ENCODE measurements at regions not wholly inside any gene's neighbourhood (a gene's known extent, or its start where the extent isn't known, plus 50 kb on each side); places are given as distances from the start of the nearest gene placed in this dataset.

DNA sequence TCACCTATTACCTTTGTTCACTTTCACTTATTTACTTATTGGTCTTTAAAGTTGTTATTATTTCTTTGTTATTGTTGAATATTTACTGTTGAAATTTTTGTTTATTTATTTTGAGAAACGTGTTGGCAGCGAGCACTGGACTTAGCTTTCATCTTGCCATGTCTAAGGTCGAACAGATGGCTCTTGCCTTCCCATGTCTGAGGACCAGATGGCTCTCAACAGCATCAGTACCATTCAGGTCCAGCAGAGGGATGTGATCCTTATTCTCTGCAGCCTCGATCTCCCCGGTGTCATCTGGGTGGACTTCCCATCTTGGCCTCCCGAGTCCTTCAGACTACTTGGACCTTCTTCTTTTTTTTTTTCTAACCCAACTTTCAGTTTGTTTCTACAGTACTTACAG is 1437.6 kb downstream of the UQCRFS1 start:
- DNase-seq: no peak

DNA sequence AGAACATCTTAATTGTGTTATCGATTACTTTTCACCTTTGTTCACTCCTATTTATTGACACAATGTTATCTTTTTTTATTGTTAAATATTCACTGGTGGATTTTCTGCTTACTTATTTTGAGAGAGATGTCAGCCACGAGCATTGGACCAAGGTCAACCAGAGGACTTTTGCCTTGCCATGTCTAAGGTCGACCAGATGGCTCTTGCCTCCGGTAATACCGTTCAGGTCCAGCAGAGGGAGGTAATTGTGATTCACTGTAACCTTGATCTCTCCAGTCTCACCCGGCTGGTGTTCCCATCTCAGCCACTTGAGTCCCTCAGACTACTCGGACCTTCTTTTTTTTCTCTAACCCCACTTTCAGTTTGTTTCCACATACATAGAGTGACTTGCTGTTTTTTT is 1438.1 kb downstream of the UQCRFS1 start:
- no peak for DNase-seq

DNA sequence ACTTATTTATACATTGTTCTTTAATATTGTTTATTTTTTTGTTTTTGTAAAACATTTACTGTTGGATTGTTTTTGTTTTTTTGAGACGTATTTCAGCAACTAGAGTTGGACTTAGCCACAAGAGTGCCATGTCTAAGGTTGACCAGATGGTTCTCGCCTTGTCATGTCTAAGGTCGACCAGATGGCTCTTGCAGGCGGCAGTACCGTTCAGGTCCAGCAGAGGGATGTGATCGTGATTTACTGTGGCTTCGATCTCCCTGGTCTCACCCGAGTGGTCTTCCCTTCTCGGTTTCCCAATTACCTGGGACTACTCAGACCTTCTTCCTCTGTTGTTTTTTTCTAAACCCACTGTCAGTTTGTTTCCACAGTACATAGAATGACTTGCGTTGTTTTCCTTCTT is 1438.6 kb downstream of the UQCRFS1 start:
- no peak for DNase-seq

DNA sequence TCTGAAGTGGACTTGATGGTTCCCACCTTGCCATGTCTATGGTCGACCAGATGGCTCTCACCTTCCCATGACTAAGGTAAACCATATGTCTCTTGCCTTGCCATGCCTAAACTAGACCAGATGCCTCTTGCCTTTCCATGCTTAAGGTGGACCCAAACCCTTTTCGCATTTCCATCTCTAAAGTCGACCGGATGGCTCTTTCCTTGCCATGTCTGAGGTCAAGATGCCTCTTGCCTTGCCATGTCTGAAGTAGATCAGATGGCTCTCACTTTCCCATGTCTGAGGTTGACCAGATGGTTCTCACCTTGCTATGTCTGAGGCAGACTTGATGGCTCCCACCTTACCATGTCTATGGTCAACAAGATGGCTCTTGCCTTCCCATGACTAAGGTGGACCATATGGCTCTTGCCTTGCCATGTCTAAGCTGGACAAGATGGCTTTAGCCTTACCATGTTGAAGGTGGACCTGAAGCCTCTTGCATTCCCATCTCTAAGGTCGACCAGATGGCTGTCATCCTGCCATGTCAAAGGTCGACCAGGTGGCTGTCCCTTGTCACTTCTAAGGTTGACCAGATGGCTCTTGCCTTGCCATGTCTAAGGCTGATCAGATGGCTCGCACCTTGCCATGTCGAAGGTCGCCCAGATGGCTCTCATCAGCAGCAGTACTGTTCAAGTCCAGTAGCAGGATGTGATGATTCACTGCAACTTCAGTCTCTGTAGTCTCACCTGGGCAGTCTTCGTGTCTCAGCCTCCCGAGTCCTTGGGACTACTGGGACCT is 1439.4 kb downstream of the UQCRFS1 start:
- DNase-seq: no peak

DNA sequence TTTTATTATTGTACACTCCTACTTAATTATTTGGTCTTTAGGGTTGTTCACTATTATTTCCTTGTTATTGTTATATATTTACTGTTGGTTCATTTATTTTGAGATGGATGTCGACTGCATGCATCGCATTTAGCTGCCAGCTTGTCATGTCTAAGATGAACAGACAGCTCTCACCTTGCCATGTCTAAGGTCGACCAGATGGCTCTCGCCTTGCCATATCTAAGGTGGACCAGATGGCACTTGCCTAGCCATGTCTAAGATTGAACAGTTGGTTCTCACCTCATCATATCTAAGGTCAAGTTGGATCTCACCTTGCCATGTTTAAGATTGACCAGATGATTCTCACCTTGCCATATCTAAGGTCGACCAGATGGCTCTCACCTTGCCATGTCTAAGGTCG is 1440.9 kb downstream of the UQCRFS1 start:
- no peak for DNase-seq

DNA sequence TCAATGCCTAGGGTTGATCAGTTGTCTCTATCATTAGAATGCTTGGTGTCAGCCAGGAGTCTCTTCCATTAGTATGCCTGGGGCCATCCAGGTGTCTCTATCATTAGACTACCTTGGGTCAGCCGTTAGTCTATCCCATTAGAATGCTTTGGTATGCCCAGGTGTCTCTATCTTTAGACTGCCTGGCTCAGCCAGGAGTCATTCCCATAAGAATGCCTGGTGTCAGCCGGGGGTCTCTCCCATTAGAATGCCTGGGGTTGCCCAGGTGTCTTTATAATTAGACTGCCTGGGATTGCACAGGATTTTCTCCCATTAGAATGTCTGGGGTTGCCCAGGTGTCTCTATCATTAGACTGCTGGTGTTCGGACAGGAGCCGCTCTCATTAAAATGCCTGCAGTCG is 1442.9 kb downstream of the UQCRFS1 start:
- DNase-seq: no peak

DNA sequence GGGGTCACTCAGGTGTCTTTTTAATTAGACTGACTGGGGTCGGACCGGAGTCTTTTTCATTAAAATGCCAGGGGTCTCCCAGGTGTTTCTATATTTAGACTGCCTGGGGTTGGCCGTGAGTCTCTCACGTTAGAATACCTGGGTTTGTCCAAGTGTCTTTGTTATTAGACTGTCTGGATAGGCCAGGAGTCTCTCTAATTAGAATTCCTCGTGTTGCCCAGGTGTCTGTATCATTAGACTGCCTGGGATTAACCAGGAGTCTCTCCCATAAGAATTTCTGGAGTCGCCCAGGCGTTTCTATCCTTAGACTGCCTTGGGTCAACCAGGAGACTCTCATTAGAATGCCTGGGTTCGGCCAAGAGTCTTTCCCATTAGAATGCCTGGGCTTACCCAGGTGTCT is 1445.7 kb downstream of the UQCRFS1 start:
- no peak for DNase-seq

DNA sequence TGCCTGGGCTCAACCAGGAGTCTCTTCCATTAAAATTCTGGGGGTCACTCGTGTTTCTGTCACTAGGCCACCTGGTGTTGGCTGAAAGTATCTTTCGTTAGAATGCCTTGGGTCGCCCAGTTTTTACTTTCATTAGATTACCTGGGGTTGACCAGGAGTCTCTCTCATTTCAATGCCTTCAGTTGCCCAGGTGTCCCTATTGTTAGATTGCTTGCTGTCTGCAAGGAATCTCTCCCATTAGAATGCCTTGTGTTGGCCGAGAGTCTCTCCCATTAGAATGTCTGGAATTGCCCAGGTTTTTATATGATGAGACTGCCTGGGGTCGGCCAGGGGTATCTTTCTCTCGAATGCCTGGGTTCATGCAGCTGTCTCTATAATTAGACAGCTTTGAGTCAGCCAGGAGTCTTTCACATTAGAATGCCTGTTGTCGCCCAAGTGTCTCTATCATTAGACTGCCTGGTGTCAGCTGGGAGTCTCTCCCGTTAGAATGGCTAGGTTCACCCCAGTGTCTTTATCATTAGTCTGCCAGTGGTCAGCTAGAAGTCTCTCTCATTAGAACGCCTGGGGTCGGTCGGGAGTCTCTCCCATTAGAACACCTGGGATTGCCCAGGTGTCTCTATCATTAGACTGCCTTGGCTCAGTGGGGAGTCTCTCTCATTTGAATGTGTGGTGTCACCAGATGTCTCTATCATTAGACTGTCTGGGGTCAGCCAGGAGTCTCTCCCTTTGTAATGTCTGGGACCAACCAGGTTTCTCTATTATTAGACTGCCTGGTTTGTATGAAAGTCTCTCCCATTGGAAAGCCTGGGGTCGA is 1446.8 kb downstream of the UQCRFS1 start:
- DNase-seq: no peak

DNA sequence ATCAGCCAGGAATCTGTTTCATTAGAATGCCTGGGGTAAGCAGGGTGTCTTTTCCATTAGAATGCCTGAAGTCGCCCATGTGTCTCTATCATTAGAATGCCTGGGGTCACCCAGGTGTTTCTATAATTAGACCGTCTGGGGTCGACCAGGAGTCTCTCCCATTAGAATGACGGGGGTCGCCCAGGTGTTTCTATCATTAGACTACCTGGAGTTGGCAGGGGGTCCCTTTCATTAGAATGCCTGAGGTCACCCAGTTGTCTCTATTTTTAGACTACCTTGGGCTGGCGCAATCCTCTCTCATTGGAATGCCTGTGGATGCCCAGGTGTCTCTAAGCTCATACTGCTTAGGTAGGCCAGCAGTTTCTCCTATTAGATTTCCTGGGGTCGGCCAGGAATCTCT is 1447.6 kb downstream of the UQCRFS1 start:
- DNase-seq: no peak

DNA sequence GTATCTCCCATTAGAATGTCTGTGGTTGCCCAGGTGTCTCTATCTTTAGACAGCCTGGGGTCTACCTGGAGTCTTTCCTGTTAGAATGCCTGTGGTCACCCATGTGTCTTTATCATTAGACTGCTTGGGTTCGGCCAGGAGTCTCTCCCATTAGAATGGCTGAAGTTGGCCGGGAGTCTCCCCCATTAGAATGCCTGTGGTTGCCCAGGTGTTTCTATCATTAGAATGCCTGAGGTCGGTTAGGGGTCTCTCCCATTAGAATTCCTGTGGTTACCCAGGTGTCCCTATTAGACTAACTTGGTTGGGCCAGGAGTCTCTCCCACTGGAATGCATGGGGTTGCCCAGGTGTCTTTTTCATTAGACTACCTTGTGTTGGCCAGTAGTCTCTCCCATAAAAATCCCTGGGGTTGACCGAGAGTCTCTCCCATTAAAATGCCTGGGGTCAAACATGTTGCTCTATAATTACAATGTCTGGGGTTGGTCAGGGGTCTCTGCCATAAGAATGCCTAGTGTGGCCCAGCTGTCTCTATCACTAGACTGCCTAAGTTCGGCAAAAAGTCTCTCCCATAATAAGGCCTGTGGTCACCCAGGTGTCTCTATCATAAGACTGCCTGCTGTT is 1448.7 kb downstream of the UQCRFS1 start:
- DNase-seq: no peak

DNA sequence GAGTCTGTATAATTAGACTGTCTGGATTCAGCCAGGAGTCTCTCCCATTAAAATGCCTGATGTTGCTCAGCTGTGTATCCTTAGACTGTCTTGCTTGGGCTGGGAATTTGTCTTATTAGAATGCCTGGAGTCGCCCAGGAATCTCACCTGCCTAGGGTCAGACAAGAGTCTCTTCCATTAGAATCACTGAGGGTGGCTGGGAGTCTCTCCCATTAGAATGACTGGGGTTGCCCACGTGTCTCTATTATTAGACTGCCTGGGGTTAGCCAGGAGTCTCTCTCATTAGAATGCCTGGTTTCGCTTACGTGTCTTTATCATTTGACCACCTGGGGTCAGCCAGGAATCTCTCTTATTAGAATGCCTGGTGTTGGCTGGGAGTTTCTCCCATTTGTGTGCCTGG is 1450.0 kb downstream of the UQCRFS1 start:
- DNase-seq: no peak

DNA sequence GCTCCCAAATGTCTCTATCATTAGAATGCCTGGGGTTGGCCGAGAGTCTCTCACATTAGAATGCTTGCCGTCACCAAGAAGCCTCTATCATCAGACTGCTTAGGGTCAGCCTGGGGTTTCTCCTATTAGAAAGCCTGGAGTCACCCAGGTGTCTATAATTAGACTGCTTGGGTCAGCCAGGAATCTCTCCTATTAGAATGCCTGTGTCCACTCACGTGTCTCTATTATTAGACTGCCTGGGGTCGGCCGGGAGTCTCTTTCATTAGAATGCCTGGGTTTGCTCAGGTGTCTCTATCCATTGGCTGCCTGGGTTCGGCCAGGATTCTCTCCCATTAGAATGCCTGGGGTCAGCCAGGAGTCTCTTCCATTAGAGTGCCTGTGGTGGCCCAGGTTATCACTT is 1453.1 kb downstream of the UQCRFS1 start:
- DNase-seq: no peak

DNA sequence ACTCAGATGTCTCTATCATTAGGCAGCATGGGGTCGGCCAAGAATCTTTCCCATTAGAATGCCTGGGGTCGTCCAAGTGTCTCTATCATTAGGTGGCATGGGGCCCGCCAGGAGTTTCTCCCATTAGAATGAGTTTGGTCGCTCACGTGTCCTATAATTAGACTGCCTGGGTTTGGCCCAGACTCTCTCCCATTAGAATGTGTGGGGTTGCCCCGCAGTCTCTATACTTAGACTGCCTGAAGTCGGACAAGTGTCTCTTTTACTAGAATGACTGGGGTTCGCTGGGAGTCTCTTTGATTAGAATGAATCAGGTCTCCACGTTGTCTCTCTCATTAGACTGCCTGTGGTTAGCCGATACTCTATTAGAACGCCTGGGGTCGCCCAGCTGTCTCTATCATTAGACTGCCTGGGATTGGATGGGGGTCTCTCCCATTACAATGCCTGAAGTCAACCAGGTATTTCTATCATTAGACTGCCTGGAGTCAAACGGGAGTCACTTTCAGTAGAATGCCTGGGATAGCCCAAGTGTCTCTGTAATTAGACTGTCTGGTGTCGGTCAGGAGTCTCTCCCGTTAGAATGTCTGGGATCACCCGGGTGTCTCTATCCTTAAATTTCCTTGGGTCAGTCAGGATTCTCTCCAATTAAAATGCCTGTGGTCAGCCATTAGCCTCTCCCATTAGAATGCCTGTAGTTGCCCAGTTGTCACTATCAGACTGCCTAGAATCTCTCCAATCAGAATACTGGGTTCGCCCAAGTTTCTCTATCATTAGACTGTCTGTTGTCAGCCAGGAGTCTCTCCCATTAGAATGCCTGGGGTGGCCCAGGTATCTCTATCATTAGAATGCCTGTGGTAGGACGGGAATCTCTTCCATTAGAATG is 1454.1 kb downstream of the UQCRFS1 start:
- no peak for DNase-seq

DNA sequence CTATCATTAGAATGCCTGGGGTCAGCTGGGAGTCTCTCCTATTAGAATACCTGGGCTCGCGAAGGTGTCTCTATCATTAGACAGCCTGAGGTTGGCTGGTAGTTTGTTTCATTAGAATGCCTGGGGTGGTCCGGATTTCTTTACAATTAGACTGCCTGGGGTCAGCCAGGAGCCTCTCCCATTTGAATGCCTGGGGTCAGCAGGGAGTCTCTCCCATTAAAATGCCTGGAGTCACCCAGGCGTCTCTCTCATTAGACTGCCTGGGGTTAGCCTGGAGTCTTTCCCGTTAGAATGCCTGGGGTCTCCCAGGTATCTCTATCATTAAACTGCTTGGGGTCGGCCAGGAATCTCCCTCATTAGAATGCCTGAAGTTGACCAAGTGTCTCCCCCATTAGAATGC is 1458.3 kb downstream of the UQCRFS1 start:
- DNase-seq: no peak

DNA sequence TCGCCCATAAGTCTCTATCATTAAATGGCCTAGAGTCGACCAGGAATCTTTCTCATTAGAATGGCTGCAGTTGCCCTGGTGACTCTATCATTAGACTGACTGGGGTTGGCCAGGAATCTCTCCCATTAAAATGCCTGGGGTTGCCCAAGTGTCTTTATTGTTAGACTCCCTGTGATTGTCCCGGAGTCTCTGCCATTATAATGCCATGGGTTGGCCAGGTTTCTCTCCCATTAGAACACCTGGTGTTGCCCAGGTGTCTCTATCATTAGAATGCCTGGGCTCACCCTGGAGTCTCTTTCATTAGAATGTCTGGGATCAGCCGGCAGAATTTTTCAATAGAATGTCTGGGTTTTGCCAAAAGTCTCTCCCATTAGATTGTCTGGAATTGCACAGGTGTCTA is 1459.3 kb downstream of the UQCRFS1 start:
- no peak for DNase-seq

DNA sequence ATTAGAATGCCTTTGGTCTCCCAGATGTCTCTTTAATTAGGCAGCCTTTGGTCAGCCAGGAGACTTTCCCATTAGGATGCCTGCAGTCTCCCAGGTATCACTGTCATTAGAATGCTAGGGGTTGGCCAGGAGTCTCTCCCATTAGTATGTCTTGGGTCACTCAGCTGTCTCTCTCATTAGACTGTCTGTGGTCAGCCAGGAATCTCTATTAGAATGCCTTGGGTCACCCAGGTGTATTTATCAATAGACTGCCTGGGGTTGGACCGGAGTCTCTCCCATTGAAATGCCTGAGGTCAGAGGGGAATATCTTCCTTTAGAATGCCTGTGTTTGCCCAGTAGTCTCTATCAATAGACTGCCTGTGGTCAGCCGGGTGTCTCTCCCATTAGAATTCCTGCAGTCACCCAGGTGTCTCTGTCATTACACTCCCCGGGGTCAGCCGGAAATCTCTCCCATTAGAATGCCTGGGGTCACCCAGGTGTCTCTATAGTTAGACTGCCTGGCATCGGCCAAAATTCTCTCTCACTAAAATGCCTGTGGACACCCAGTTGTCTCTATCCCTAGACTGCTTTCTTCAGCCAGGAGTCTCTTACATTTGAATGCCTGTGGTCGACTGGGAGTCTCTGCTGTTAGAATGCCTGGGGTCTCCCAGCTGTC is 1460.3 kb downstream of the UQCRFS1 start:
- DNase-seq: peak; percentile 5

DNA sequence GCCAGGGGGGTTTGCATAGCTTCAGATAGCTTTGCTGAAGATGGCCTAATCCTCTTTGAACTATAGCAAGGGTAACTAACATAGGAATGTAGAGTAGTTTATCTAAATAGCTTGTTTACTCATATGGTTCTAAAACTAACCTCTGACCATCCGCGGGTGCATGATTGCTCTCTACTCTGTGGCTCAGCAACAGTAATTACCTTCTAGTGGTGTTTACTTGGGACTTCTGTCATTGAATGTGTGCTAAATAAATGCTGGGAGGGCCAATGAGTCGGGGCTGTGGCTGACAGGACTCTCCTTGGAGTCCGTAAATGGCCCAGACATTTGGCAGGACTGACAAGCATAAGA is 1461.9 kb downstream of the UQCRFS1 start:
- peak; percentile 4 for DNase-seq

DNA sequence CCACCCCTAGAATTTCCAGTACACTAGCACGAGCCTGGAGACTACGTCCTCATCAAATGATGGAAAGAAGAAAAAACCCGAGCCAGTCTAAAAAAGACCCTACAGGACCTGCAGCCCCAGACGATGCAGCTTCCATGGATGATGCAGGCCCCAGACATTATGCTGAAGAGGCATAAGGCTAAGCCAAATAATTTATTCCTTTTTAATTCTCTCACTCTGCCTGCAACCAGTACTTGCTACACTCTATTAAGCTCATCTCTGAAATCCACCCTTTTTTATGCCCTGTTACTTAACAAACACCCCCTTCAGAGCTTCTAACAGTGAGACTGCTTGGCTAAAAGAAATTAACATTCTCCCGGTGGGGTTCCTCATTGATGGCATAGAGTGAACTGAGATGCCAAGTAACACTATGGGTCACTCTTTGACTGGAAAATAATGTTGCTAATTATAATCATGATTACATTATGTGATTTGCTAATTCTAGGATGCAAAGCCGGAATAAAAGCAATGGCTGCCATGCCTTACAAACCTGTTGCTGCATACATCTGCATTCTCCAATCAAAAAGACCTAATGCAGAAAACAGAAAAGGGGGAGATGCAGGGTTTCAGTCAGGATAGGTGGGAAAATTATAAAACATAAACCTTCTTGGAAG is 1462.4 kb downstream of the UQCRFS1 start:
- DNase-seq: no peak

DNA sequence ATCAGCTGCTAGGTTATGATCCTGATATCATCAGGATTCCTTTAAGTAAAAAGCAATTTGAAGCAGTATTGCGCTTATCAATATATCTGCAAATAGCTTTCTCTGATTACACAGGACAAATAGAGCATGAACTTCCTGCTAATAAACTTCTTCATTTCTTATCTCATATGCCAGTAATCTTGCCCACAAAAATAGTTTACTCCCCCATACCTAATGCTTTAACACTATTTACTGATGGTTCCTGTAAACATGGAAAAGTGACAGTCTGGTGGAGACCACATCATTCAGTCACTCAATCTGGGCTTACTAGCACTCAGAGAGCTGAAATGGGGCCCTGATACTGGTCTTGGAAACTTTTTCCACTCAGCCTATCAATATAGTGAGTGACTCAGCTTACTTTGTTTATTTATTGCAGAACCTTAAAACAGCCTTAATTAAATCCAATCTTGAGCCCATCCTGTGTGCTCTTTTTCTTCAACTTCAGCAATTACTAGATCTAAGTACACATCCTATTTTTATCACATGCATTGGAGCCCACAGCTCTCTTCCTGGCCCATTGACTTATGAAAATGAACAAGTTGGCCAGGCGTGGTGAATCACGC is 1464.3 kb downstream of the UQCRFS1 start:
- no peak for DNase-seq

DNA sequence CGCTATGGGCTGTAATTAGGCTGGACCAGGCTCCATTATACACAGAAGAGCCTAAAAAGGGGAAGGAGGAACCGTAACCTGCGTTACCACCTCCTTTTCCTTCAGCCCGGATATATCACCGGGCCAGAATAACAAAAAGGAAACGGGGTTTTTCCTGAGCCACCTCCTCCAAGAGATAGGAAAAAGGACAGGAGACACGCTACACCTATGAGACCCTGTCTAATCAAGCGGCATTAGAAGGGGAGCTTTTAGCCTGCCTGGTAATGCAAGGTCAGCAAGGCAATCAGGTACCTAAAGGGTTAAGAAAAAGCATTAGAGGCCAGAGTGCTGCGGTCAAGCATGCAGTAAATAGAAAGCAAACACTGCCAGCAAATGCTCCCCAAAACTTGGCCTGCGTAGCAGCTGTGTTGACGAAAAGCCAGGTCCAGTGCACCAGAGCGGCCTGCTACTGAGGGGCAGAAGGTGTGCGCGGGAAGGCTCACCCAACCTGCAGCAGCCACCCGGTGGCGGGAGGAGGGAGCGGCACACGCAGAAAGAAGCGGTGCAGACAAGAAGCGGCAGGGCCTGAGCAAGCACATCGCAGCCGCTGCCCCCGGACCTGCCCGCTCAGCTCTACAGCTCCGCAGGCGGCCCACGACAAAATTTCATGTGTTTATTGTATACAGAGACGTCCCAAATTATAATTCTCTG is 1466.1 kb downstream of the UQCRFS1 start:
- DNase-seq: peak; percentile 14

DNA sequence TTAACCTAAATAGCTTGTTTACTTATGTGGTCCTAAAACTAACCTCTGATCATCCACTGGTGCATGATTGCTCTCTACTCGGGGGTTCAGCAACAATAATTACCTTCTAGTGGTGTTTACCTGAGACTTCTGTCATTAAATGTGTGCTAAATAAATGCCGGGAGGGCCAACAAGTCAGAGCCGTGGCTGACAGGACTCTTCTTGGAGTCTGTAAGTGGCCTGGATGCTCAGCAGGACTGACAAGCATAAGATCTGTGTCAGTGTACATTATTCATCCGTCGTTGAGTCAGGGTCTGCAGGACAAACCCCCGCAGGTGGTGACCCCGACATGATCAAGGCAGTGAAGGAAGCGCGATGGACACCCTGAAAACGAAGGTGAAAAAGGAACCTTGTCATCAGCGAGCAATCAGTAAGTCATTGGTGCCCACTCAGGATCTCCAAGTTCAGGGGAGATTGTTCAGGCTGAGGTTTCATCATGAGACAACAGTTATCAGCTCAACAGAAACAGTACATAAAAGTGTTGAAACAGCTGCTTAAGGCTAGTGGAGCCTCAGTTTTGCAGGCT is 1466.9 kb downstream of the UQCRFS1 start:
- peak; percentile 4 for DNase-seq
